ENCODE measurements at regions not wholly inside any gene's neighbourhood (a gene's known extent, or its start where the extent isn't known, plus 50 kb on each side); places are given as distances from the start of the nearest gene placed in this dataset.
A peak's percentile ranks its signal among the peaks of the same experiment; 100 is the strongest.
"Not testable (repeated sequence)": the region's sequence is repeated elsewhere in the genome, so short reads cannot be mapped to it uniquely, and the experiment has no call there.

DNA sequence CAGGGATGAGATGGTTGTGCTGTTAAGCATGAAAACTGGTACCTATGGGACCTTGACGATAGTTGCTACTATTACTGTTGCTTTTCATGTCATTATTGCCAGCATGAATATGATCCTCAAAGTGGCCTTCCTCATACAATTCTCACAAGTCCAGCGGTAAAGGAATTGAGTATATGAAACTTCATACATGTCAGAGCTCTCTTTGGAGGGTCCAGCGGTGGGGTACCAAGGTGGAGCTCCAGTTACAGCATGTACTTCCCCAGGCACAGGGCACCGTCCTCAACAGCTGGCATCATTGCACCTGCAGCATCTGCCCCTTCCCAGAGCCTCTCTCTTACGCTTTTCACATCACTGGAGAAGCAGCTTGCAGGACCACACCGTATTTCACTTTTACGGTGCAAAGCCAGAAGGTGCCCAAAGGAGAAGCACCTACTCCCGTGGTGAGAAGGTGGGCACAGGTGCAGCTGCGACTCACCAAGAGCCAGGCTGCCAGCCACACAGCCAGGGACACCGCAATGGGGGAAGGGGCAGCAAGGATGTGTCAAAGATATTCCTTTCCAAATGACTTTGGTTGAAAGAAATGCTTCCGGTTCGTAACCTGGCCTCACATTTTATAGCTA lies 166.4 kb upstream of the IRF2BP2 start:
- no peak for DNase-seq (ENCODE audit: low read depth)

DNA sequence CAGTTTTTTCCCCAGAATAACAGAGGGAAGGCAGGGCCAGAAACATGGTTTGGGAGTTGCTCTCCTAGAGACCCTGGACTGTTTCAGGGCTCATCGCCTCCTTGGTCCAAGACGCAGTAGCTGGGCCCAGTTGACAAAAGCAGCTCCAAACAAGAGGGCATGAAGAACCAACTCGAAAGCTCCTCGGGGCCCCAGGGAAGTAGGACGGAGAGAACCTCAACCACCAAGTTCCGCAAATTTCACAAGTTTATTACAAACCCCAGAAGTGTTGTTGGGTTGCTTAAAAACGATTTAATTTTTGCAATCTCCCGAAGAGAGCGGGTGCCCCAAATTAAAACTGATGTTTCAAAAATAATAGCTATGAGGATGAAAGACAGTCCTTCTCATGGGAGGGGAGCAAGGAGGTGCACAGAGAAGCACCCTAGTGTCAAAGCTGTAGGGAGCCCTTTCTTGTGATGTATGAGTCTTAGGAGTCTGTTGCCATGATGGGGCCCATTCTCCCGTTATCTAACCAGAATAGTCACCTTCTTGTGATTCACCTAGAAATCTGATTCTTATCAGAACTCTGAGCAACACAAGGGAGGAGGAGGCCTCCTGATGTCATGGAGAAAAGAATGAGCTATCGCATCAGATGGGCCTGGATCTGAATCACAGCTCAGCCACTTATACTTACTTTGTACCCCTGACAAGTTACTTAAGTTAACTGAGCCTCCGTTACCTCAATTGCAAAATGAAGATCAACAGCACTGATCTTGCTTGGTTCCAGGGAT lies 165.7 kb upstream of the IRF2BP2 start:
- DNase-seq (ENCODE audit: low read depth): no peak

DNA sequence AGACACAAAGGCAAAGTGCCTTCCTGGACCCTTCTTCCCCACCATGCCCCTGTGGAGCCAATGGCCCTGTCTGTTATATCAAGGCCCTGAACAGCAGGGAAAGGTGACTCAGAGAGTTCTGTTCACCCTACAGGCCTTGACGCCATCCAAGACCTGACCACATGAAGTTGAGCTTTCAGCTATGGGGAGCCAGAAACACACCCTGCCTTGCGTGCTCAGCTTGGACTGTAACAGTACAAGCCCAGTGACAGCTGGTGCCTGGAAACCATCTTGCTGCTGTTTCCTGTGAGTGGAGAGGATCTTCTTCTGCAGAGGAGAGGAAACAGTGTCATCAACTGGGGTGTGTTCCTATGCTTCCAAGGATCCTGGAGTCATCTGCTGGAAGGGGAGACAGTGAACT lies 165.0 kb upstream of the IRF2BP2 start:
- DNase-seq (ENCODE audit: low read depth): no peak

DNA sequence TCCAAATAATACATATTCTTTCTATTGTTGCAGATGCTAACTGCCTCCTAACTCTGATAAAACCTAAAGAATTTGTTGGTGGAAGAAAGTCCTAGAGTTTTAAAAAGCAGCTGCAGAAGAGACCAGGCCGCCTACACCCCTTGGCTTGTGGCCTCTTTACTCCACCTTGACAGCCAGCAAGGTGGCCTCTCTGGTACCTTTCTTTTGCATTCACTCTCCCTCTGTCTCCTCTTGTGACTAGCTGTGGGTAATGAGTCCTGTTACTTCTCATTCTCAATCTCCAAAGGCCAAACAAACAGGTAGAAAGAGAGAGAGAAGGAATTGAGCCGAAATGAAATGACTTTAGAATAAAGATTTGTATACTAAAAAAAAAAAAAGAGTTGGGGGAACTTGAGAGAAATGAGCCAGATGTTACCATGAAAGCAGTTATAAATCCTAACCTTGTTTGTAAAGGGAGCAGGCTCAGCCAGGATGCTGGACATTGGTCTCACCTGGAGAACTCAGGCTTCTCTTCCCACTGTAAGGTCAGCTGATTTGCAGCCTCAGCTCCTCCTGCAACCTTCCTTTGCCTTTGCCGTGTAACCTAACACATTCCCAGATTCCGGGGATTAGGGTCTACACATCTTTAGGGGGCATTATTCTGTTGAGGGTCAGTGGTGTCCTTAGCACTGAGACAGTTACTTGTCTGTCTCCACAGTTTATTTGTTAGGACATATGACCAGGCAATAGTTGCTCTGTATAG lies 164.1 kb upstream of the IRF2BP2 start:
- no peak for DNase-seq (ENCODE audit: low read depth)

DNA sequence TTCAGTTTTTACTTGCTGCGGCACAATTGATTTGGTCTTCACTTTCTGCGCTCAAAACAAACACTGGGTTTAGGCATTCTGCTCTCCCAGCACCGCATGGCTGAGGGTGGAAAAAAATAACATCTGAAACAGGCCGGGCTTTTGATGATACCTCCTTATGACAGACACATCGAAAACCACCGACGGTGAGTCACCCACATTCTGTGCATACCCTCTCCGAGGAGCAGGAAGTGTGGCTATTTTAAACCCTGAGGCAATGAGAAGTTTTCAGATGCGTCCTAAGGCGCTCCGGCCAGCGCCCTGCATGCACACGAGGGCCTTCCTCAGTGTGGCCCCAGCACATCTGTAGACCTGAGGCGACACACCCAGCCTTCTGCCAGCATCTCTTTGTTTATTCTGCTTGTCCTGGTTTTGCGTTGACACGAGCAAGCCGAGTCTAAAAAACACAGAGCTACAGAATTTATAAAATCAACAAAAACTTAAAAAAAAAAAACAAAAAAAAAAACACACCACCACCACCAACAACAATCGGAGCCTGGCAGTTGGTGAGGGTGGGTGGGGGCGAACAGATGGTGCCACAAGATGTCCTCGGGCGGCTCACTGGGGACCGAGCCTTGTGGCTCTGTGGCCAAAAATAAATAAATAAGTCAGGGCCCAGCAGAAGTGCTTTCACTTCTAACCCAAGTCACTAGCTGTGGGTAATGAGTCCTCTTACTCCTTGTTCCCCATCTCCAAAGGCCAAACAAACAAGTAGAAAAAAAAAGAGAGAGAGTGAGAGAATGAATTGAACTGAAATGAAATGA lies 162.6 kb upstream of the IRF2BP2 start:
- peak; percentile 78 for DNase-seq (ENCODE audit: low read depth)

DNA sequence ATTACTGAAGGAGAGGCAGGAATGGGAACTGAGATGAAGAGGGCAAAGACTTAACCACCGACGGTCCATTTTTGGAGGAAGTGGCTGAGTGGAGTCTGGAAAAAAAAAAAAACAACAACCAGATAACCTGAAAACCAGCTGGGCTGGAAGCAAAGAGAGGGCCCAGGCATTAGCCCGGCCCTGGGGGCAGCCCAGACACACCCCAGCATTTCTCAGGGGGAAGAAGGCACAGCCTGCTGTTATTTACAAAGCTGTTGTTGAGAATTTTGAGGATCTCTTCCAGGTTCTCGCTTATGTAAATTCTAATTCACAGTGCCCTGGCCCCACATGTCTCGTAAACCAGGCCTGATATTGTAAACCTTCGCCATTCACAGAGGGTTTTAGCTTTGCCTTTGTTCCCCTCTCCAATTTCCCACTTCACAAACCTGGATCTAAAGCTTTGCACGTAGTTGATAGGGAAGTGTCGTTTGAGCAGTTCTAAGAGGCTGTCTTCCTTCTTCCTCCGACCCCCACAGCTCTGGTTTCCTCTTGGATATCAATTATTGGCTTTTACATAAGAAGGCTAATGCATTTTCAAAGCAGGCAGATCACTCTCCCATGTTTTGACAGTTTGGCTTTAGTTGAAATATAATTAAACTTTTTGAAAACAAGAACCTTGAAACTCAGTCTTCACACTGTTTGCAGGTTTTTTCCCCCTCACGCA lies 161.8 kb upstream of the IRF2BP2 start:
- no peak for DNase-seq (ENCODE audit: low read depth)

DNA sequence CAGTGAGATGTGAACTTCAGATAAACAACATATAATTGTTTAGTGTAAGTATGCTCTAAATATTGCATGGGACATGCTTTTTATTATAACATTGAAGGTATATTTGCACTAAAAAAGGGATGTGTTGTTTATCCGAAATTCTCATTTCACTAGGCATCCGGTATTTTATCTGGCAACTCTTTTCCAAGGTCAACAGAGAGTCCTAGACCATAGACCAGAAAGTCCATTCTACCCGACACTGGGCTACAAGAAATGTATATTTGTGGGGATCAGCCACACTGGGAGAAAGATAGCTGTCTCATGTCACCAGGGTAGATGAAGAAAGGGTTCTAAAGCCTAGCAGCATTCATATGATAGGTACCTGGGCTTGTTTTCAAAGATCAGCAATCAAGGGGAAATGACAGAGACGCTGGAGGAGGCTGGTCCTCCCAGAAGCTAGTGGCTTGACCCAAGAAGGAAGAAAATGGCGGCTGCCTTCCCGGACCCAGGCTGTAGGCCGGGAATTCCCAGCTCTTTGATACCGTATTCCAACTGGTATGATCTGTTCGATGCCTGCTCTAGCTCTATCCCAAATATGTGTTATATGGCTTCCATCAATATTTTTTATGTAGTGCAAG lies 161.1 kb upstream of the IRF2BP2 start:
- DNase-seq (ENCODE audit: low read depth): no peak

DNA sequence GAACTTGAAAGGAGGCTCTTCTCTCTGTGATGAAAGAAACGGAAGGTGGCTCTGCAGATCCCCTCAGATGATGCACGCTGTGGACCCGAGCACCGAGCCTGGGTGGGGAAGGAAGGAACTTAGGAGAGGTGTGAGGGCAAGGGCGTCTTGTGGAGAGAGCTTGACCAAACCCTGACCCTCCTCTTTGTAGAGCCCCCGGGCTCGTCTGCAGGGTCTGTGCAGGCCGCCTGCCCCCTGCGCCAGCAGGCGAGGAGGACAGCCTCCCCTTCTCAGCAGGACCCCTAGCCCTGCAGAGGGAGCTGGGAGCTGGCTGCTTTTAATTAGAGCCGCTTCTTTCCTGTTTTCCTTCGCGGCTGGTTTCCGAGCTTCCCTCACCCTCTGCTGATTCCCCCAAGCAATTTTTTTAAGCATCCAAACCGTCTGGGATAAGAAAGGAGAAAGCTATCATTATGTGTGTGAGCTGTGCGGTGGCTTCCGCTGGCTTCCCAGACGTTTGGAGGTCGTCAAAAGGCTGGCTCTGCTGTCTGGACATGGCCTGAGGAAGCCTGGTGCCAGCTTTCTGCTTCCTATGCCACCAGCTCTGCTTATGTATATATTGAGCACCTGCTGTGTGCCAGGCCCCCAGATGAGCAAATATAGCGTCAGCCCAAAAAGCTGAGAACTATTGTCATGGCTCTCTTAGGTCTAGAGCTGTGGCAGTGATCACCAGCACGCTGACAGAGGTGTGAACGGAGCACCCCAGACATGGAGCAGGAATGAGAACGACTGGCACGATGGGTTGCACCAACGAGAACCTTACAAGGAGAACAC lies 160.2 kb upstream of the IRF2BP2 start:
- DNase-seq (ENCODE audit: low read depth): no peak

DNA sequence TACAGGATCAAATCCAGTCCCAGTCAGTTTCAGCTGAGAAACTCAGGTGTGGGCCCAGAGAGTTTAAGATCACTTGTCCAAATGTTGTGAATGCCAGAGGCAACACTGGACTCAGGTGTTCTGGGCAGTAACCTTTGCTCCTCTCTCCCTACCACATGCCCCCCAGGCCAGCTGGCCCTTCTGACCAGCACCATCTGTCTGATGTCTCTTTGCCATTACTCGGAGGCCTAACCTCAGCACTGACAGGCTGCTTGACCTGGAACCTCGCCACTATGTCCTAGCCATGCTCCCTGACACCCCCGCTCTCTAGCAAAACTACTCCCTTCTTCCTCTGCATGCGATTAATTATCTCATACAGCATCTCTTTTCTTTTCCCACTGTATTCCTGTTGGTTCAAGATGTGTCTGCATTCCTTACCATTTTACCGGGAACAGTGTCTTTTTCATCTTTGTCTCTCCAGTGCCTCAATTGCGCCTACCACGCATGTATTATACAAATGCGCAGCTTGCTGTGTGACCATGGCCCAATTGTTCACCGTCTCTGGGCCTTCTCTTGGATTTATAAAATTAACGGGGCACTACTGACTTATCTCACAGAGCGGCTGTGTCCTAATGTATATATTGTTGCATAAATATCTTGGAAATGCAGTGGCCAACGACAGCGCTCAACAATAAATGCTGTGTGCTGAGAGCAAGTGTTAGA lies 159.5 kb upstream of the IRF2BP2 start:
- no peak for DNase-seq (ENCODE audit: low read depth)

DNA sequence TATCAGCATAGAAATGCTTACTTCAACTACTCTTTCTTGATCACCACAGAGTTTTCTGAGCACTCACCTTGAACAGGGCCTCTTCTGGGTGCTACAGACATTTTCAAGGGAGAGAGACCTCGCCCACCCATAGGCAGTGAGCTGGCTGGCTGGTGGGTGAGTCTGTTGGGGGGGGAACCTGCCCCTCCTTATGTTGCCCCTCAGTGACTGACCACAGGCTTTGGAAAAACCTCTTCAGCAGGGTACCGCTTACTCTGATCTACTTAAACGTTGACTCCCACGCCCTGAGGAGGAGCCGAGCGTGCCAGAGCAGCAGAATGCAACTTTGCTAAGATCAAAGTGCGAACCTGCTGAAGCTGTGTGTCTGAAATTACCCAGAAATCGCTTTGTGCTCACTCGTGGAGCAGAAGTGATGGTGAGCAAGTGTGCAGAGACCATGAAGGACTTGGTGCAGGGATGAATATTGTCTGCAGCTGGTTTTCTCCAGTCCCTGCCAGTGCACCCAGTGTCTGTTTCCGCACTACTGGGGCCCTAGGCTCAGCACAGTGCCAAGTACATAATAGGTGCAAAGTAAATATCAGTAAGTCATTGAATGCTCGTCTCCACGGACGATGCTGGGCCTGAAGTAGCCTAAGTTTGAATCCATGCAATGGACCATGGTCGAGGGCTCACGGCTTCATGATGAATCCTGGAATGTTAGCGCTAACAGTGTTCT lies 158.7 kb upstream of the IRF2BP2 start:
- DNase-seq (ENCODE audit: low read depth): peak; percentile 38

DNA sequence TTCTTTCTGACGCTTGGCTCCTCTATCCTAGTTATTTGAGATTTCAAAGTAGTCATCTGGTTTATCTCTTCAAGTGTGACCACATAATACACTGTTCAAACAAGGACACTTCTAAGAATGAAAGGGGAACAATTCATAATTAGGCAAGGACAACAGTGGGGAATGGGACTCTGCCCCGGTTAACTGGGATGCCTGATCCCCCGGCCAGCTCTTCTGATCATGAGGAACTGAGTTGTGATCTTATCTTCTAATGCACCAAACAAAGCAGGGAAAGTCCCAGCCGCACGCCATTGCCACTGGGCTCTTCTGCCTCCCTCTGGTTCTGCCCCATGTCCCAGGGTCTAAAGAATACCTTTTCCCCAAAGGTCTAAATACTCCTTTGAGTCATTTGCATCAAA lies 158.2 kb upstream of the IRF2BP2 start:
- DNase-seq (ENCODE audit: low read depth): no peak

DNA sequence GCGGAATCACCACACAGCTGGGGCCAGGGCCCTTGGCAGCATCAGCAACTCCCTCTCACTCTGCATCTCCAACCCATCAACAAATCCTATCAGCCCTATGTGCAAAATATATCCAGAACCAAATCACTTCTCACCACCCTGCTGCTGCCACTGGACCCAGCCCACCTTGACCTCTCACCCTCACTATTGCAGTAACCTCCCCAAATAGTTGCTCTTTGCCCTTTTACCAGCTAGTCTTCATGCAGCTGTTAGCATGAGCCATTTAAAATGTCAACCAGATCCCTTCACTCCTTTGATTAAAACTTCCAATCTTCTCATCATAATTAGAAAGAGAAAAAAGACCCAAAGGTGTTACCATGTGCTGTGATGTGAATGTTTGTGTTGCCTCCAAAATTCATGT lies 155.7 kb upstream of the IRF2BP2 start:
- no peak for DNase-seq (ENCODE audit: low read depth)

DNA sequence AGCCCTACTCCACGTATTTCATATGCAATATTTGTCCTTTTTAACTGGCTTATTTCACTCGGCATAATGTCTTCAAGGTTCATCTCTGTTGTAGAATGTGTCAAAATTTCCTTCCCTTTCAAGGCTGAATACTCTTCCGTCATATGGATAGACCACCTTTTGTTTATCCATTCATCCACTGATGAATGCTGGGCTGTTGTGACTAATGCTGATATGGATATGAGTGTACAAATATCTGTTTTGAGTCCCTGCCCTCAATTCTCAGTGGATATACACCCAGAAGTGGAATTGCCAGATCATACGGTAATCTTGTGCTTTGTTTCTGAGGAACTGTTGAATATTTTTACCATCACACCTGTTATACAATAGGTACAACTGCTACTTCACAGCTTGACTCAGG lies 155.2 kb upstream of the IRF2BP2 start:
- no peak for DNase-seq (ENCODE audit: low read depth)

DNA sequence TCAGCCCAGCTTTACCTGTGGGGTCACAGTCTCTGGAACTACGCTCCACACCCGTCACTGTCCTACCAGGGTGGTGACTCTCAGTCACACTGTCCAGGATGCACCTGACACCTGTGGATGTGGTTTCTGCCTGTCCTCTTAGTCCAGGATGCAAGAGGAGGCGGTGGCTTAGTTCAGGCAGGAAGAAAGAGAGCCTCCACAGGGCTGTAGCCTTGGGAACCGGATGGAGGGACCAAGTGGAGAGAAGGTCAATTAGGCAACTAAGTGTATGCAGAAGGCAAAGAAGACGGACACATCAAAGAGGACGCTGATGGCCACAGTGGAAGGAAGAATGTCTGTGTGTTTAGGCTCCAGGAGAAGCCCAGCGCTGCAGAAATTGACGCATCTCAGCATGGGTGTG lies 153.9 kb upstream of the IRF2BP2 start:
- DNase-seq (ENCODE audit: low read depth): no peak

DNA sequence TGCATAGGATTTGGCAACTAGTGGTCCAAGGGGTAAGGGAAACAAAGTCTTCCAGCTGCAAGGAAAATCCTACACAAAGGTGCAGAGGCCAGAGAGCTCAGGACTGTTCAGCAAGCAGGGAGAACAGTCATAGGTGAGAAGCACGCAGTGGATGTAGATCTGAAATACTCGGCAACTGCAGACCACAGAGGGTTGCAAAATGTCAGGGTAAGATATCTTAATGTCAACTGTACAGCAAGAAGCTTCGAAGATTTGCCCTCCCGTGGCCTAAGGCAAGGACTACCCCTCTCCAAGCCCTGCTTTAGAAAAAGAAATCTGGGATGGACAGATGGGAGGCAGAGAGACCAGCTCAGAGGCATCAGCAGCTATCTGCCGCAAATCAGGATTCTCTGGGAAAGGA lies 153.4 kb upstream of the IRF2BP2 start:
- no peak for DNase-seq (ENCODE audit: low read depth)

DNA sequence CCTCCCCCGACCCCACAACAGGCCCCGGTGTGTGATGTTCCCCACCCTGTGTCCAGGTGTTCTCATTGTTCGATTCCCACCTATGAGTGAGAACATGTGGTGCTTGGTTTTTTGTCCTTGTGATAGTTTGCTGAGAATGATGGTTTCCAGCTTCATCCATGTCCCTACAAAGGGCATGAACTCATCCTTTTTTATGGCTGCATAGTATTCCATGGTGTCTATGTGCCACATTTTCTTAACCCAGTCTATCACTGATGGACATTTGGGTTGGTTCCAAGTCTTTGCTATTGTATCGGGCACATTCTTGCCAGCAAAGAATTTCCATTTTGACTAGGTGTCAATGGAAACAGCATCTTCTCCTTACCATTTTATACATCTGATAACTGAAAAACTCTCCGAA lies 152.1 kb upstream of the IRF2BP2 start:
- not testable (repeated sequence) for DNase-seq (ENCODE audit: low read depth)

DNA sequence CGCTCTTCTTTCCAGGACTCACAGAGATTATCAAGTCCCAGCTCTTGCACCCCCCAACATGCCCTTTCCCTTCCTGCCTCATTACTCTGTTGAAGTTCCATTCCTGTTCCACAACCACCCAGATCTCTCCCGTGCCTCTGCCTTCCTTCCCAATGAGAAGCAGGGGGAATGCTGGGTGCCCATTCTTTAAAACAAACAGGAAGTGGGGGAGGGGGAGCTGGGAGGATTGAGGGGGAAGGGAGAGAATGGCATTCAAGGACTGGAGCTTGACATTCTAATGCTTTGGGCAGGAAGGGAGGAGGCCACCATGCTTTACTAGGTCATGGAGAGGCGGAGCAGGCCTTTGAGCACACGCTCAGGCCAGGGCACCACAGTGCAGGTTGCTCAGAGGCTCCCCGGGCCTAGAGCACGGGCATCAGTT lies 150.3 kb upstream of the IRF2BP2 start:
- DNase-seq (ENCODE audit: low read depth): no peak

DNA sequence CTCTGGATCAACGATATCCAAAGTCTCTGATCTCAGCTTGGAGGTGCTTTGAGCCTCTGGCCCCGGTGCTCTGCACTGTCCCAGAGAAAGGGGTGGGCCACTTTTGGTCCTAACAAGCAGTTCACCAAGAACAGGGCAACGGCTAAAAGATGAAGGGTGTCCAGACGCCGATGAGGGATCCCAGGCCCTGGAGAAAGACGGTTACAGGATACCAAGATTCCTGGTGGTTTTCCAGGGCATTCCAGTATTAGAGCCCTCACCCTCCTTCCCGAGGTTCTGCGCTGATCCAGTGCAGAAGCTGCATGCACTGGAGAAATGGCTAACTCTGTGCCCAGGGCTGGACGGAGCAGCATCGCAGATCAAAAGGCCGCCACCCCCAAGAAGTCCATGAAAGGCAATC lies 149.9 kb upstream of the IRF2BP2 start:
- no peak for DNase-seq (ENCODE audit: low read depth)

DNA sequence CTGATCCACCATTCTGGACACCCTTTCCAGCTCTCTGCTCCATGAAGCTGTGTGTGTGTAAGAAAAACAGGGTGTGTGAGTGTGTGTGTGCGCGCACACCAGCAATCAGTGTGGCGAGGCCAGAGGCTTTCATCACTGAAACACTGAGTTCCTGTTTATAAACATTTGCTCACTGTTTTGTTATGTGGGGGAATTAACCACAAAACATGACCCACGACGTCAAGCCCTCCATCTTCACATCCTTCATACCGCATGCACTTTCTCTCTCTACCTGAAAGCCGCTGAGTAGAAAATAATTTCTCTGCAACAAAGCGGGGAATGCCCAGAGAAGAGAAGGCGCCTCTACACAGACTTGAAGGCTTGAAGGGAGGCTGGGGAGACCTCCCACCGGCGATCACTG lies 148.9 kb upstream of the IRF2BP2 start:
- DNase-seq (ENCODE audit: low read depth): no peak

Data from stimulated activated CD8-positive, alpha-beta memory T cell treated with anti-CD3 and anti-CD28 coated beads, Interleukin-12 subunit alpha, Interleukin-12 subunit beta, amount 100 ng/mL, for 4 hours (primary cell).